ENCODE measurements at regions not wholly inside any gene's neighbourhood (a gene's known extent, or its start where the extent isn't known, plus 50 kb on each side); places are given as distances from the start of the nearest gene placed in this dataset.

DNA sequence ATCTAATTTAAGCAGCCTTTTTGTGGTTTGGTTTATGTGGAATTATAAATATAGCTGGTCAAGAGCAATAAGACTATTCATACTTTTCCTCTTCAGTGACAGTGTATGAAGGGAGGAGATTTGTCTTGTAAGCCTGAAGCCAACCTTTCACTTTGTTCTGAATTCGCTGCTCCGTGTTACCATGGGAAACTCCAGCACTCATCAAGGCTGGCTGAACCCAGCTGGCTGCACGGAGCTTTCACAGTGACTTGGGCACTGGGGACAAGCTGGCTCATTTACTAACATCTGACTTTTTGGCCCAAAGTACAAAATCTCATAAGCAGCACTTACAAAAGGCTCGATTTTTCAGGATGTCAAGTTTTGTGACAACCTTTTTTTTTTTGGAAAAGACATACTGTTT is 120.4 kb upstream of the GRIA4 start:
- no peak for TF ChIP-seq MAX (IDR thresholded peaks at IDR 0.05; ENCODE audit: low read depth, low read length)
- TF ChIP-seq, protein P1, sequence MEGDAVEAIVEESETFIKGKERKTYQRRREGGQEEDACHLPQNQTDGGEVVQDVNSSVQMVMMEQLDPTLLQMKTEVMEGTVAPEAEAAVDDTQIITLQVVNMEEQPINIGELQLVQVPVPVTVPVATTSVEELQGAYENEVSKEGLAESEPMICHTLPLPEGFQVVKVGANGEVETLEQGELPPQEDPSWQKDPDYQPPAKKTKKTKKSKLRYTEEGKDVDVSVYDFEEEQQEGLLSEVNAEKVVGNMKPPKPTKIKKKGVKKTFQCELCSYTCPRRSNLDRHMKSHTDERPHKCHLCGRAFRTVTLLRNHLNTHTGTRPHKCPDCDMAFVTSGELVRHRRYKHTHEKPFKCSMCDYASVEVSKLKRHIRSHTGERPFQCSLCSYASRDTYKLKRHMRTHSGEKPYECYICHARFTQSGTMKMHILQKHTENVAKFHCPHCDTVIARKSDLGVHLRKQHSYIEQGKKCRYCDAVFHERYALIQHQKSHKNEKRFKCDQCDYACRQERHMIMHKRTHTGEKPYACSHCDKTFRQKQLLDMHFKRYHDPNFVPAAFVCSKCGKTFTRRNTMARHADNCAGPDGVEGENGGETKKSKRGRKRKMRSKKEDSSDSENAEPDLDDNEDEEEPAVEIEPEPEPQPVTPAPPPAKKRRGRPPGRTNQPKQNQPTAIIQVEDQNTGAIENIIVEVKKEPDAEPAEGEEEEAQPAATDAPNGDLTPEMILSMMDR (IDR thresholded peaks at IDR 0.05; ENCODE audit: low read depth, low read length), result no peak
- no peak for TF ChIP-seq POLR2A (IDR thresholded peaks at IDR 0.05; ENCODE audit: extremely low read depth, insufficient read length)
- TF ChIP-seq MYC (IDR thresholded peaks at IDR 0.05; ENCODE audit: low read depth, low read length), result no peak
- no peak for DNase-seq (ENCODE audit: low read depth)
- no peak overlapping the region for H3K4me3 ChIP-seq (ENCODE audit: low read depth, low read length)

DNA sequence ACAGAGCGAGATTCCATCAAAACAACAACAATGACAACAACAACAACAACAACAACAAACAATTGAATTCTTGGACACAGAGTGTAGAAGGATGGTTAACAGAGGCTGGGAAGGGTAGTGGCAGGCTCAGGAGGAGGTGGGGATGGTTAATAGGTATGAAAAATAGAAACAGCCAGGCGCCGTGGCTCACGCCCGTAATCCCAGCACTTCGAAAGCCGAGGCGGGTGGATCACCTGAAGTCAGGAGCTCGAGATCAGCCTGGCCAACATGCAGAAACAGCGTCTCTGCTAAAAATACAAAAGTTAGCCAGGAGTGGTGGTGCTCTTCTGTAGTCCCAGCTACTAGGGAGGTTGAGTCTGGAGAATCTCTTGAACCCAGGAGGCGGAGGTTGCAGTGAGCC is 122.9 kb upstream of the GRIA4 start:
- TF ChIP-seq, protein P1 (IDR thresholded peaks at IDR 0.05; ENCODE audit: low read depth, low read length), result no peak
- TF ChIP-seq POLR2A (IDR thresholded peaks at IDR 0.05; ENCODE audit: extremely low read depth, insufficient read length) (no peak), MAX (IDR thresholded peaks at IDR 0.05; ENCODE audit: low read depth, low read length) (no peak), MYC (IDR thresholded peaks at IDR 0.05; ENCODE audit: low read depth, low read length) (no peak)
- H3K4me3 ChIP-seq (ENCODE audit: low read depth, low read length), result no peak overlapping the region
- no peak for DNase-seq (ENCODE audit: low read depth)

GRCh38 chr11:105469931-105470330 is 139.9 kb upstream of the GRIA4 start:
- no peak overlapping the region for H3K4me3 ChIP-seq (ENCODE audit: low read depth, low read length)
- no peak for TF ChIP-seq MYC (IDR thresholded peaks at IDR 0.05; ENCODE audit: low read depth, low read length)
- TF ChIP-seq, protein P1 (IDR thresholded peaks at IDR 0.05; ENCODE audit: low read depth, low read length), result no peak
- no peak for TF ChIP-seq POLR2A (IDR thresholded peaks at IDR 0.05; ENCODE audit: extremely low read depth, insufficient read length)
- no peak for TF ChIP-seq MAX (IDR thresholded peaks at IDR 0.05; ENCODE audit: low read depth, low read length)
- no peak for DNase-seq (ENCODE audit: low read depth)

DNA sequence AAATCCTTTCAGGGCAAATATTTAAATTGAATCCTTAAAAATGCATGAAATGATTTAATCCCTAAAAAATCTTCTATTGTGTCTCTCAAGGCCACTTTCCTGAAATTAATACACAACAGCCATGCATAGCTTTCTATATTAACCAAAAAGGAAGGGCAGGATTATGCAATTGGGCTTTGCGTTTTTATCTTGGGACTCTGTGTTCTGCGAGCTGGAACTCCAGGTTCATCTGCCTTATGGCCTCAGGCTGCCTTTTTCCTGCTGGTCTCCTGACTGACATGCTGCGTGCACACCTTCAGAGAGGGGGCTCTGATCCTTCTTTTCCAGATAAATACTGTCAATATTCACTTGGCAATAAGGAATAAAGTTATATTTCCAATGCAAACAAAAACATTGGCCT is 141.7 kb upstream of the GRIA4 start:
- no peak overlapping the region for H3K4me3 ChIP-seq (ENCODE audit: low read depth, low read length)
- no peak for DNase-seq (ENCODE audit: low read depth)
- TF ChIP-seq MAX (IDR thresholded peaks at IDR 0.05; ENCODE audit: low read depth, low read length) (no peak), MYC (IDR thresholded peaks at IDR 0.05; ENCODE audit: low read depth, low read length) (no peak), POLR2A (IDR thresholded peaks at IDR 0.05; ENCODE audit: extremely low read depth, insufficient read length) (no peak)
- TF ChIP-seq, protein P1 (IDR thresholded peaks at IDR 0.05; ENCODE audit: low read depth, low read length), result no peak

GRCh38 chr11:105466582-105467228 is 143.2 kb upstream of the GRIA4 start:
- no peak overlapping the region for H3K4me3 ChIP-seq (ENCODE audit: low read depth, low read length)
- TF ChIP-seq POLR2A (IDR thresholded peaks at IDR 0.05; ENCODE audit: extremely low read depth, insufficient read length) (no peak), MYC (IDR thresholded peaks at IDR 0.05; ENCODE audit: low read depth, low read length) (no peak), MAX (IDR thresholded peaks at IDR 0.05; ENCODE audit: low read depth, low read length) (no peak)
- TF ChIP-seq, protein P1 (IDR thresholded peaks at IDR 0.05; ENCODE audit: low read depth, low read length), result no peak
- DNase-seq (ENCODE audit: low read depth), result no peak
